Erythroblast (primary cell): ENCODE measurements at regions not wholly inside any gene's neighbourhood (a gene's known extent, or its start where the extent isn't known, plus 50 kb on each side); places are given as distances from the start of the nearest gene placed in this dataset.

Source experiments
- GATA1 ChIP-seq: IDR thresholded peaks from 2 replicates; pipeline ENCODE4 v1.6.1; 2011; ENCODE audit warnings: low read depth, mild to moderate bottlenecking, control low read depth, low read length, moderate library complexity
- POLR2A ChIP-seq: IDR thresholded peaks from 2 replicates; pipeline ENCODE4 v1.6.1; 2011; ENCODE audit warnings: mild to moderate bottlenecking, low read length

- no peak for TF ChIP-seq POLR2A
- TF ChIP-seq GATA1: no peak
These were observed 393.6 kb upstream of the CDIN1 start for GRCh38 chr15:36185845-36186244.
